ENCODE measurements at regions not wholly inside any gene's neighbourhood (a gene's known extent, or its start where the extent isn't known, plus 50 kb on each side); places are given as distances from the start of the nearest gene placed in this dataset.

DNA sequence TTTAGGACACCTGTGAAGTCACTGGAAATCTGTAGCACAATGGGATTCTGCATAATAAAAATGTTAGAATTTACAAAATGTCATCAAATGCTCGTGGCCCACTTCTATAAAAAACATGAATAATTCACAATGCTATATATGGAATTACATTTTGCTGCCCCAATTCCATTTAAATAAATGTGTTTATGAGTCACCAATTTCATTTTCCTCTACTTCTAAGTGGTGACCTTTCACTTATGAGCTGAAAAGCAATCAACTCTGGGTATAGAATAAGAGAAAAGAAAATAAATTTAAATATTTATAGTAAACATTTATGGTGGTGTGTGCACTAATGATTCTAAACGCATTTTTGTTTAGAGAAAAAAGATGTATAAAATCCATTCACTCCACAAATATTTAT is 516.7 kb upstream of the MIR17HG start:
- Histone ChIP-seq H3K27me3 (replicated peaks in 2 of 5; ENCODE audit: control insufficient read depth in 4 of 5, insufficient read depth in 5 of 5, low read length in 4 of 5) (no peaks in the 10 kb centered on the region), H3K36me3 (ENCODE audit: control insufficient read depth in 4 of 4, insufficient read depth in 4 of 4, low read length in 3 of 4) (no peaks in the 10 kb centered on the region), H3K9me3 (ENCODE audit: control extremely low read depth in 1 of 5, control insufficient read depth in 4 of 5, insufficient read depth in 2 of 5, low read depth in 1 of 5, low read length in 4 of 5) (peaks cover 0 to 4% (median 0%) of the 10 kb centered on the region in 5 experiments), H3K4me3 (ENCODE audit: control insufficient read depth in 1 of 7, extremely low read depth in 1 of 7, insufficient read depth in 4 of 7, low read depth in 2 of 7, low read length in 6 of 7) (no peak overlapping the region), H3K4me1 (ENCODE audit: control extremely low read depth in 1 of 4, control insufficient read depth in 4 of 4, insufficient read depth in 4 of 4, low read length in 3 of 4) (no peaks in the 10 kb centered on the region), H3K27ac (ENCODE audit: insufficient read depth in 1 of 2, low read depth in 1 of 2, low read length in 2 of 2, poor library complexity in 1 of 2, severe bottlenecking in 2 of 2) (no peak overlapping the region)
- ChIA-PET POLR2A (no interaction called here), CTCF (no interaction called here)
- no peak for DNase-seq
- no CpG with 5 or more reads among the region's 2 CpGs for WGBS (ENCODE audit: insufficient coverage)

DNA sequence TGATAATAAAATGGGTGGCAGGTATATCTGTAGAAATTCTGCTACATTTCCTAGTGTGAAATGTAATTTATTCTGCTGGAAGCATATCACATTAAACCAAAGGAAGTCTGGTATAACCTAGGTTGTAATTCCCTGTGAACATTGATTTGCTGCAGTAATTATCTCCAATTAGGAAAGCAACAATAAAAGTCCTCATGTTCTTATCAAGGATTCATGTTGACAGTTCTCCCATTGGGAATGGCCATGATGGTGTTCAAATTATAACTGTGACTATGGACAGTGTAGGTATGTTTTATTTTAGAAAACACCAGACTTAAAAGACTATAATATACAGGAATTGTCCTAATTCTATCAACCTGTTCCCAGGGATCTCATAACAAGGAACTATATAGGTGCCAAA is 513.5 kb upstream of the MIR17HG start:
- Histone ChIP-seq H3K36me3 (ENCODE audit: control insufficient read depth in 4 of 4, insufficient read depth in 4 of 4, low read length in 3 of 4) (no peaks in the 10 kb centered on the region), H3K9me3 (ENCODE audit: control extremely low read depth in 1 of 5, control insufficient read depth in 4 of 5, insufficient read depth in 2 of 5, low read depth in 1 of 5, low read length in 4 of 5) (no peaks in the 10 kb centered on the region), H3K27me3 (replicated peaks in 2 of 5; ENCODE audit: control insufficient read depth in 4 of 5, insufficient read depth in 5 of 5, low read length in 4 of 5) (no peaks in the 10 kb centered on the region), H3K27ac (ENCODE audit: insufficient read depth in 1 of 2, low read depth in 1 of 2, low read length in 2 of 2, poor library complexity in 1 of 2, severe bottlenecking in 2 of 2) (no peak overlapping the region), H3K4me1 (ENCODE audit: control extremely low read depth in 1 of 4, control insufficient read depth in 4 of 4, insufficient read depth in 4 of 4, low read length in 3 of 4) (no peaks in the 10 kb centered on the region), H3K4me3 (ENCODE audit: control insufficient read depth in 1 of 7, extremely low read depth in 1 of 7, insufficient read depth in 4 of 7, low read depth in 2 of 7, low read length in 6 of 7) (no peak overlapping the region)
- no peak for DNase-seq
- ChIA-PET POLR2A (no interaction called here), CTCF (no interaction called here)

DNA sequence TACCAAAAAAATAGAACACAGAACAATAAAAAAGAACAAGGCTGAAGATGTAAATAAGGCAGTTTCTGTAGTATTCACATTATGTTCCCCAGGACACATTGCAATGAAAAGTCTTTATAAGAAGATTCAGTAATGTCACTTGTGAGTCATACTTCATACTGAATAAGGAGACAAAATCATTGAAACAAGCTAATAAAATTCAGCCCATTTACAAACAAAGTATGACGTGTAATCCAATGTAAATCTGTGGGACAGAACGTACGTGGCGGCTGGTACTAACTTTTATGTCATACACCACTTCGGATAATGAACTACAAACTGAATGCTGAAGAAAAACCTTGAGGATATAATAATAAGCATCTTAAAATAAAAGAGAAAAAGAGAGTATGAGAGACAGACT is 512.8 kb upstream of the MIR17HG start:
- Histone ChIP-seq H3K9me3 (ENCODE audit: control extremely low read depth in 1 of 5, control insufficient read depth in 4 of 5, insufficient read depth in 2 of 5, low read depth in 1 of 5, low read length in 4 of 5) (no peaks in the 10 kb centered on the region), H3K4me1 (ENCODE audit: control extremely low read depth in 1 of 4, control insufficient read depth in 4 of 4, insufficient read depth in 4 of 4, low read length in 3 of 4) (no peaks in the 10 kb centered on the region), H3K27me3 (replicated peaks in 2 of 5; ENCODE audit: control insufficient read depth in 4 of 5, insufficient read depth in 5 of 5, low read length in 4 of 5) (no peaks in the 10 kb centered on the region), H3K36me3 (ENCODE audit: control insufficient read depth in 4 of 4, insufficient read depth in 4 of 4, low read length in 3 of 4) (no peaks in the 10 kb centered on the region), H3K4me3 (ENCODE audit: control insufficient read depth in 1 of 7, extremely low read depth in 1 of 7, insufficient read depth in 4 of 7, low read depth in 2 of 7, low read length in 6 of 7) (no peak overlapping the region), H3K27ac (ENCODE audit: insufficient read depth in 1 of 2, low read depth in 1 of 2, low read length in 2 of 2, poor library complexity in 1 of 2, severe bottlenecking in 2 of 2) (no peak overlapping the region)
- POLR2A ChIA-PET: interaction anchor here (0.6 kb wide), 1 partner anchor 905 kb away, joined by 6 read pairs; no protein-coding TSS in a partner anchor
- WGBS (ENCODE audit: insufficient coverage): no CpG with 5 or more reads among the region's 5 CpGs
- no peak for DNase-seq
- CTCF ChIA-PET: interaction anchor here (0.7 kb wide), 1 partner anchor 1614 kb away, joined by 3 read pairs; no protein-coding TSS in a partner anchor

DNA sequence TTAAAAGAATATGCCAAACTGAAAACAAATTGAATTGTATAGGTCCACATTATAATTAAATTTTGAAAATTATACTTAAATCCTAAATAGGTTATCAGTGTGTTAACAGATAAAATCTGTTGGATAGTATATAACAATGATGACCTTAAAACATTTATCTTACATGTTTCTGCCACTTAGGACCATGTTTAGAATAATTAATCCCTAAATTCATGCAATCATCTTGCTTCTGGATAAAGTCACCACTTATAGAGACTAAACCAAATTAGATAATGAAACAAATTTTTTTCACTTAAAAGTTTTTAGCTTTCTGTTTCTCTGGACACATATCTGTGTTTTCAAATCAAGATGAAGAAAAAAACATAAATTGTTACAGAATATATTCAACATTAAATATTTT is 511.7 kb upstream of the MIR17HG start:
- Histone ChIP-seq H3K4me3 (ENCODE audit: control insufficient read depth in 1 of 7, extremely low read depth in 1 of 7, insufficient read depth in 4 of 7, low read depth in 2 of 7, low read length in 6 of 7) (no peak overlapping the region), H3K27ac (ENCODE audit: insufficient read depth in 1 of 2, low read depth in 1 of 2, low read length in 2 of 2, poor library complexity in 1 of 2, severe bottlenecking in 2 of 2) (no peak overlapping the region), H3K36me3 (ENCODE audit: control insufficient read depth in 4 of 4, insufficient read depth in 4 of 4, low read length in 3 of 4) (no peaks in the 10 kb centered on the region), H3K27me3 (replicated peaks in 2 of 5; ENCODE audit: control insufficient read depth in 4 of 5, insufficient read depth in 5 of 5, low read length in 4 of 5) (no peaks in the 10 kb centered on the region), H3K4me1 (ENCODE audit: control extremely low read depth in 1 of 4, control insufficient read depth in 4 of 4, insufficient read depth in 4 of 4, low read length in 3 of 4) (no peaks in the 10 kb centered on the region), H3K9me3 (ENCODE audit: control extremely low read depth in 1 of 5, control insufficient read depth in 4 of 5, insufficient read depth in 2 of 5, low read depth in 1 of 5, low read length in 4 of 5) (no peaks in the 10 kb centered on the region)
- POLR2A ChIA-PET: interaction anchor here (0.6 to 0.7 kb wide), 2 partner anchors 15 to 253 kb away, joined by 3 read pairs; no protein-coding TSS in a partner anchor
- CTCF ChIA-PET: no interaction called here
- no peak for DNase-seq

DNA sequence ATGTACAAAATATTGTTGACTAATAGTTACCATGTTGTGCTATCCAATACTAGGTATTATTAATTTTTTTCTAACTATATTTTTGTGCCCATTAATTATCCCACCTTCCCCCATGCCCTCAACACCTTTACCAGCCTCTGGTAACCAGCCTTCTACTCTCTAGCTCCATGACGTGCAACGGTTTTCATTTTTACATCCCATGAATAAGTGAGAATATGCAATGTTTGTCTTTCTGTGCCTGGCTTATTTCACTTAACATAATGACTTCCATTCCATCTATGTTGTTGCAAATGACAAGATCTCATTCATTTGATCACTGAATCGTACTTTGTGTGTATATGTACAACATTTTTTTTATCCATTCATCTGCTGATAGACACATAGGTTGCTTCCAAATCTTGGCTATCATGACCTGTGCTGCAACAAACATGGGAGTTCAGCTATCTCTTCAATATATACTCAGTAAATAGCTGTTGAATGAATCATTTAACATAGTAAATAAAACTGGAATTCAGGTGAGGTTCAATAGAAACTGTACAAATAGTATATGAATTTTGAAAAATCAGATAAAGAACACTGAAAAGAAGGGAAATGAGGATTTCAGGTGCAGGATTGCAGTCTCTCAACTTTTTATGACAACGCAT is 509.0 kb upstream of the MIR17HG start:
- H3K27ac ChIP-seq (ENCODE audit: insufficient read depth in 1 of 2, low read depth in 1 of 2, low read length in 2 of 2, poor library complexity in 1 of 2, severe bottlenecking in 2 of 2): no peak overlapping the region
- 94% methylated on average over 2 of the region's 4 CpGs for WGBS (ENCODE audit: insufficient coverage)
- POLR2A ChIA-PET: no interaction called here

DNA sequence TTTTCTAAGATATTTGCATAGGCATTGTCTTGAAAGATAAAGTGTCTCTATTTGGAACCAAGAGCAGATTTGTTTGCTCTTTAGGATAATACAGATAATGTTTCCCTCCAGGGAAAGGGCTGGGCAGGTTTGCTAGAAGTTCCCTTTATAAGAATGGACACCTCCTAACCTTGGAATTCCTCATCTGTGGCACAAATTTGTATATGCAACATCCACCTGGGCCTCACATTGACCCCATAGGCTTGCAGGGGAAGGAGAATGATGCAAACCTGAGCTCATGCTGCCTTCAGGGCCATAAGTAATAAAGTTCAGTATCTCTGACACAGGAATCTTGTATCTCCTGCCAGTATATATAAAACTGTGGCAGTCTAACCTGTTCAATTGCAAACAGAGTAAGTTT is 508.4 kb upstream of the MIR17HG start:
- no peak overlapping the region for H3K4me3 ChIP-seq (ENCODE audit: control insufficient read depth in 1 of 7, extremely low read depth in 1 of 7, insufficient read depth in 4 of 7, low read depth in 2 of 7, low read length in 6 of 7)
- H3K4me1 ChIP-seq (ENCODE audit: control extremely low read depth in 1 of 4, control insufficient read depth in 4 of 4, insufficient read depth in 4 of 4, low read length in 3 of 4): no peaks in the 10 kb centered on the region
- H3K36me3 ChIP-seq (ENCODE audit: control insufficient read depth in 4 of 4, insufficient read depth in 4 of 4, low read length in 3 of 4): no peaks in the 10 kb centered on the region
- no peaks in the 10 kb centered on the region for H3K9me3 ChIP-seq (ENCODE audit: control extremely low read depth in 1 of 5, control insufficient read depth in 4 of 5, insufficient read depth in 2 of 5, low read depth in 1 of 5, low read length in 4 of 5)
- POLR2A ChIA-PET: no interaction called here
- no peak for DNase-seq
- H3K27ac ChIP-seq (ENCODE audit: insufficient read depth in 1 of 2, low read depth in 1 of 2, low read length in 2 of 2, poor library complexity in 1 of 2, severe bottlenecking in 2 of 2): no peak overlapping the region
- CTCF ChIA-PET: no interaction called here
- no peaks in the 10 kb centered on the region for H3K27me3 ChIP-seq (replicated peaks in 2 of 5; ENCODE audit: control insufficient read depth in 4 of 5, insufficient read depth in 5 of 5, low read length in 4 of 5)

More for the DNA sequence above, 509.0 kb upstream of the MIR17HG start:
- Histone ChIP-seq H3K9me3 (ENCODE audit: control extremely low read depth in 1 of 5, control insufficient read depth in 4 of 5, insufficient read depth in 2 of 5, low read depth in 1 of 5, low read length in 4 of 5) (no peaks in the 10 kb centered on the region), H3K36me3 (ENCODE audit: control insufficient read depth in 4 of 4, insufficient read depth in 4 of 4, low read length in 3 of 4) (no peaks in the 10 kb centered on the region), H3K4me1 (ENCODE audit: control extremely low read depth in 1 of 4, control insufficient read depth in 4 of 4, insufficient read depth in 4 of 4, low read length in 3 of 4) (no peaks in the 10 kb centered on the region), H3K4me3 (ENCODE audit: control insufficient read depth in 1 of 7, extremely low read depth in 1 of 7, insufficient read depth in 4 of 7, low read depth in 2 of 7, low read length in 6 of 7) (no peak overlapping the region), H3K27me3 (replicated peaks in 2 of 5; ENCODE audit: control insufficient read depth in 4 of 5, insufficient read depth in 5 of 5, low read length in 4 of 5) (no peaks in the 10 kb centered on the region)
- CTCF ChIA-PET: no interaction called here
- DNase-seq: no peak

DNA sequence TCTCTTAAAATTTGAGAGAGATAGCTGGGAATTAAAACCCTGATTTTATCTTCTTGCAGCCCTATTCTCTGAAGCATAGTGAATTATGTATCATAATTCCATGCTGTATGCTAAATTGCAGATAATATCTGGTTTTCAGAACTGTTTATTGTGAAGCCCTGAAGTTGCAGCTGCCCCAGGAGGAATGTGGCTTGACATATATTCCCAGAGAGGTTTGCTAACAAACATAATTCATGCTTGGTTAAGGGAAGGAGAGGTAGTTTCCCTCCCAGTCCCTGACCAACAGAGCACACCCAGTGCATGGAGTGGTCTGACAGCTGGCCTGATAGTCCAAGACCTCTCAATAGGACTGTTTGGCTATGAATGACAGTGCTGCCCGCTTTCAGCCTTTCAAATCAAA is 500.6 kb upstream of the MIR17HG start:
- no peak for DNase-seq
- H3K9me3 ChIP-seq (ENCODE audit: control extremely low read depth in 1 of 5, control insufficient read depth in 4 of 5, insufficient read depth in 2 of 5, low read depth in 1 of 5, low read length in 4 of 5): no peaks in the 10 kb centered on the region
- ChIA-PET CTCF (no interaction called here), POLR2A (no interaction called here)
- H3K27ac ChIP-seq (ENCODE audit: insufficient read depth in 1 of 2, low read depth in 1 of 2, low read length in 2 of 2, poor library complexity in 1 of 2, severe bottlenecking in 2 of 2): no peak overlapping the region
- WGBS (ENCODE audit: insufficient coverage): no CpG with 5 or more reads among the region's 1 CpG
- H3K4me3 ChIP-seq (ENCODE audit: control insufficient read depth in 1 of 7, extremely low read depth in 1 of 7, insufficient read depth in 4 of 7, low read depth in 2 of 7, low read length in 6 of 7): no peak overlapping the region
- no peaks in the 10 kb centered on the region for H3K27me3 ChIP-seq (replicated peaks in 2 of 5; ENCODE audit: control insufficient read depth in 4 of 5, insufficient read depth in 5 of 5, low read length in 4 of 5)
- no peaks in the 10 kb centered on the region for H3K36me3 ChIP-seq (ENCODE audit: control insufficient read depth in 4 of 4, insufficient read depth in 4 of 4, low read length in 3 of 4)
- H3K4me1 ChIP-seq (ENCODE audit: control extremely low read depth in 1 of 4, control insufficient read depth in 4 of 4, insufficient read depth in 4 of 4, low read length in 3 of 4): no peaks in the 10 kb centered on the region
